Fibroblast of villous mesenchyme (primary cell): ENCODE measurements at regions not wholly inside any gene's neighbourhood (a gene's known extent, or its start where the extent isn't known, plus 50 kb on each side); places are given as distances from the start of the nearest gene placed in this dataset.

Experiments used
- DNase-seq: peaks from one replicate; pipeline ENCODE4 v3.0.0-alpha.2; 2010; ENCODE audit warnings: low read depth
- H3K4me3 ChIP-seq: 2 replicates; pipeline ENCODE4 v1.5.1; 2011; ENCODE audit warnings: low read depth, mild to moderate bottlenecking, low read length
- TF ChIP-seq, protein P1 (sequence below): IDR thresholded peaks from 2 replicates; pipeline ENCODE4 v1.5.1; 2012; ENCODE audit warnings: low read depth, mild to moderate bottlenecking, low read length; ENCODE audit not compliant: insufficient read depth

GRCh38 chr5:161235569-161235968, 311.0 kb downstream of the GABRB2 start:
- no peak for DNase-seq
- TF ChIP-seq, protein P1, sequence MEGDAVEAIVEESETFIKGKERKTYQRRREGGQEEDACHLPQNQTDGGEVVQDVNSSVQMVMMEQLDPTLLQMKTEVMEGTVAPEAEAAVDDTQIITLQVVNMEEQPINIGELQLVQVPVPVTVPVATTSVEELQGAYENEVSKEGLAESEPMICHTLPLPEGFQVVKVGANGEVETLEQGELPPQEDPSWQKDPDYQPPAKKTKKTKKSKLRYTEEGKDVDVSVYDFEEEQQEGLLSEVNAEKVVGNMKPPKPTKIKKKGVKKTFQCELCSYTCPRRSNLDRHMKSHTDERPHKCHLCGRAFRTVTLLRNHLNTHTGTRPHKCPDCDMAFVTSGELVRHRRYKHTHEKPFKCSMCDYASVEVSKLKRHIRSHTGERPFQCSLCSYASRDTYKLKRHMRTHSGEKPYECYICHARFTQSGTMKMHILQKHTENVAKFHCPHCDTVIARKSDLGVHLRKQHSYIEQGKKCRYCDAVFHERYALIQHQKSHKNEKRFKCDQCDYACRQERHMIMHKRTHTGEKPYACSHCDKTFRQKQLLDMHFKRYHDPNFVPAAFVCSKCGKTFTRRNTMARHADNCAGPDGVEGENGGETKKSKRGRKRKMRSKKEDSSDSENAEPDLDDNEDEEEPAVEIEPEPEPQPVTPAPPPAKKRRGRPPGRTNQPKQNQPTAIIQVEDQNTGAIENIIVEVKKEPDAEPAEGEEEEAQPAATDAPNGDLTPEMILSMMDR = no peak
- no peak overlapping the region for H3K4me3 ChIP-seq

GRCh38 chr5:161233553-161233952, 313.0 kb downstream of the GABRB2 start:
- DNase-seq = no peak
- H3K4me3 ChIP-seq = no peak overlapping the region
- TF ChIP-seq, protein P1 = no peak

GRCh38 chr5:161230221-161230620, 316.3 kb downstream of the GABRB2 start:
- H3K4me3 ChIP-seq = no peak overlapping the region
- no peak for DNase-seq
- TF ChIP-seq, protein P1 = no peak

DNA sequence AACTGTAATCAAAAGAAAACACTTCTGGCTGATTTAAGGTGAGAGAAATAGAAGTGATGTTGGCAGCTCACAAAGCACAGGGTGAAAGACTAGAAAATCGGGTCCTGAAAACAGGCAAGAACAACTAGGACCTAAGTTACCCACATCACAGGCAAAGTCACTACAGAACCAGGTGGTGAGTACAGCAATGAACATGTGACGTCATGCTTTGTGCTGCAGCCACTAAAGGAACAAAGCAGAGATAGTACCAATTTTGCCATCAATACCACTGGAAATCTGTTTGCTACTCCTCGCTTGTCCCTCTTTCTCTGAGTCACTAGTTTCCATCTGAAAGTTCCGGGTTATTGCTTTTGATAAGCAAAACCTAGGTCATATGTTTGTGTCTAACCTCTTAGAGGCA, 326.7 kb downstream of the GABRB2 start:
- H3K4me3 ChIP-seq = no peak overlapping the region
- no peak for DNase-seq
- TF ChIP-seq, protein P1 = no peak

- no peak for DNase-seq
- TF ChIP-seq, protein P1 = no peak
- H3K4me3 ChIP-seq = no peak overlapping the region
Measured at GRCh38 chr5:161216877-161217276, 329.6 kb downstream of the GABRB2 start.

GRCh38 chr5:161212123-161212712, 334.3 kb downstream of the GABRB2 start:
- no peak overlapping the region for H3K4me3 ChIP-seq
- TF ChIP-seq, protein P1 = no peak
- DNase-seq = no peak

DNA sequence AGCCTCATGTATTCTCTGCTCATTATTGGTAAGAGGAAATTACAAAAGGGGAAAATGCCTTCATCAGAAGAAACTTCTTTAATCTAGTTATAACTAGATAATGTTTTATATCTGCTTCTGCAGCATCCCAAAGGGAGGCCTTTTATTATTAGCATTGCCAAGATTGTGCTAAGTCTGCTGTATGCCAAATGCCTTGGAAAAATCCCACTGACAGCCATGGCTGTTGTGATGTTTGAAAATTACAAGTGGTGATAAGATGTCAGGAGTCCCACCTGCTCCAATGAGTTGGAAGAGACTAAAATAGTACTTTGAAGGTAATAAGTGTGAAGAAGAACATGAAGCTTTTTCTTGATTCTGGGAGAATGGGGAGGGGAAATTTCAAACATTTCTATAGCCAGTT, 345.0 kb downstream of the GABRB2 start:
- DNase-seq = no peak
- no peak overlapping the region for H3K4me3 ChIP-seq
- TF ChIP-seq, protein P1 = no peak
